LNCAP (cell line): ENCODE measurements at regions not wholly inside any gene's neighbourhood (a gene's known extent, or its start where the extent isn't known, plus 50 kb on each side); places are given as distances from the start of the nearest gene placed in this dataset.

Experiments used
- CTCF ChIP-seq: fragments of 450-650 bp; IDR thresholded peaks from 2 replicates; pipeline ENCODE4 v1.5.1; 2017; ENCODE audit warnings: mild to moderate bottlenecking

GRCh38 chrY:7681426-7681825, 769.9 kb upstream of the AMELY start:
- no peak for TF ChIP-seq CTCF

- no peak for TF ChIP-seq CTCF
Observed at GRCh38 chrY:7674465-7674864, 762.9 kb upstream of the AMELY start.

GRCh38 chrY:7672796-7673195, 761.2 kb upstream of the AMELY start:
- no peak for TF ChIP-seq CTCF

GRCh38 chrY:7663261-7663660, 751.7 kb upstream of the AMELY start:
- no peak for TF ChIP-seq CTCF

- TF ChIP-seq CTCF, result no peak
Observed at GRCh38 chrY:7659047-7659446, 747.5 kb upstream of the AMELY start.

GRCh38 chrY:7656596-7656995, 745.0 kb upstream of the AMELY start:
- TF ChIP-seq CTCF, result no peak

- no peak for TF ChIP-seq CTCF
Observed at GRCh38 chrY:7654985-7655384, 743.4 kb upstream of the AMELY start.
